ENCODE measurements at regions not wholly inside any gene's neighbourhood (a gene's known extent, or its start where the extent isn't known, plus 50 kb on each side); places are given as distances from the start of the nearest gene placed in this dataset.

- DNase-seq (ENCODE audit: low read depth) = no peak
Observed at GRCh38 chr4:26020083-26020668, 106.2 kb downstream of the SMIM20 start.

GRCh38 chr4:26020881-26021280 is 106.9 kb downstream of the SMIM20 start:
- no peak for DNase-seq (ENCODE audit: low read depth)

- no peak for DNase-seq (ENCODE audit: low read depth)
Observed at GRCh38 chr4:26021417-26022345, 107.7 kb downstream of the SMIM20 start.

GRCh38 chr4:26022346-26023202 is 108.6 kb downstream of the SMIM20 start:
- DNase-seq (ENCODE audit: low read depth) = peak; percentile 62

- DNase-seq (ENCODE audit: low read depth) = no peak
Observed at GRCh38 chr4:26023203-26023972, 109.4 kb downstream of the SMIM20 start.

- no peak for DNase-seq (ENCODE audit: low read depth)
Observed at GRCh38 chr4:26024079-26024478, 110.1 kb downstream of the SMIM20 start.

GRCh38 chr4:26028133-26028792 is 114.2 kb downstream of the SMIM20 start:
- DNase-seq (ENCODE audit: low read depth) = no peak

GRCh38 chr4:26028793-26029567 is 115.0 kb downstream of the SMIM20 start:
- no peak for DNase-seq (ENCODE audit: low read depth)

- DNase-seq (ENCODE audit: low read depth) = no peak
Observed at GRCh38 chr4:26029568-26030131, 115.6 kb downstream of the SMIM20 start.

- no peak for DNase-seq (ENCODE audit: low read depth)
Observed at GRCh38 chr4:26030260-26030667, 116.2 kb downstream of the SMIM20 start.

- DNase-seq (ENCODE audit: low read depth) = no peak
Observed at GRCh38 chr4:26030780-26031179, 116.8 kb downstream of the SMIM20 start.

GRCh38 chr4:26031704-26032103 is 117.7 kb downstream of the SMIM20 start:
- DNase-seq (ENCODE audit: low read depth) = no peak

GRCh38 chr4:26032142-26032541 is 118.1 kb downstream of the SMIM20 start:
- DNase-seq (ENCODE audit: low read depth) = no peak

GRCh38 chr4:26032630-26033317 is 118.8 kb downstream of the SMIM20 start:
- DNase-seq (ENCODE audit: low read depth) = peak; percentile 81

GRCh38 chr4:26033389-26033788 is 119.4 kb downstream of the SMIM20 start:
- no peak for DNase-seq (ENCODE audit: low read depth)

GRCh38 chr4:26034849-26035248 is 120.8 kb downstream of the SMIM20 start:
- DNase-seq (ENCODE audit: low read depth) = no peak

- DNase-seq (ENCODE audit: low read depth) = no peak
Observed at GRCh38 chr4:26035921-26036320, 121.9 kb downstream of the SMIM20 start.

GRCh38 chr4:26039639-26040359 is 125.8 kb downstream of the SMIM20 start:
- DNase-seq (ENCODE audit: low read depth) = no peak

- no peak for DNase-seq (ENCODE audit: low read depth)
Observed at GRCh38 chr4:26044524-26044923, 130.5 kb downstream of the SMIM20 start.
